Upper lobe of right lung (tissue), 1 donor: ENCODE measurements at regions not wholly inside any gene's neighbourhood (a gene's known extent, or its start where the extent isn't known, plus 50 kb on each side); places are given as distances from the start of the nearest gene placed in this dataset.

Experiments
- ATAC-seq: fragments of 200-7000 bp; cut with Tn5 transposase; one replicate; pipeline ENCODE4 v1.9.1; 2020; ENCODE audit warnings: mild to moderate bottlenecking, moderate library complexity
- DNase-seq: peaks from one replicate; pipeline ENCODE4 v3.0.0-alpha.2; 2020
- H3K27ac ChIP-seq: fragments of 200-600 bp; one replicate; pipeline ENCODE4 v1.8.0; 2022
- H3K27me3 ChIP-seq: fragments of 200-600 bp; one replicate; pipeline ENCODE4 v1.8.0; 2022; ENCODE audit warnings: mild to moderate bottlenecking
- H3K36me3 ChIP-seq: fragments of 200-600 bp; one replicate; pipeline ENCODE4 v1.8.0; 2022
- H3K4me1 ChIP-seq: fragments of 200-600 bp; one replicate; pipeline ENCODE4 v1.8.0; 2022
- H3K4me3 ChIP-seq: fragments of 200-600 bp; one replicate; pipeline ENCODE4 v1.8.0; 2022; ENCODE audit warnings: mild to moderate bottlenecking
- H3K9me3 ChIP-seq: fragments of 200-600 bp; one replicate; pipeline ENCODE4 v1.8.0; 2022
- intact Hi-C: fragments of 100-400 bp; cut with DNase I; formaldehyde crosslinking; loops from one replicate; pipeline ENCODE4 v1.11.0; 2022
- TF ChIP-seq, protein P1 (sequence below): fragments of 200-600 bp; IDR thresholded peaks from one replicate; pipeline ENCODE4 v1.8.0; 2022; ENCODE audit warnings: antibody characterized with exemption
- donor health status: DM: no; HTN: yes; CAD: no; lungs with severe emphysema.

DNA sequence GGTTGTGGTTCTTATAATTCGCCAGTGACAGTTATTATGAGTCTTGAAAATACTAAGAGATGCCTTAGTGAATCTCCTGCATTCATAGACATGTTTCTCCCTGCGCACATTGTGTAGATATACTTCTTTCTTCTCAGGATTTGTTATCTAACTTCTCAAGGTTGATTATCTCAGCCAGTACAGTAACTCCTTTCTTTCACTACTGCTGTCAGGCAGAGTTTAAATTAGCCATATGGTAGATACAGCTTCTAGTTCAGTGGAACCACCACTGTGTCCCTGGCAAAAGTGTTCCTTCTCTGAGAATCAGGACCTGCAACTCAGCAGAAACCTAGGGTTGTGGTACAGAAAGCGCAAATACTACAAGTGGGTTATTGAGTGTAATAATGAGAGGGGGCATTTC is 175.0 kb upstream of the SGO1 start:
- intact Hi-C loops = no loop called here
- H3K4me3 ChIP-seq = no peak overlapping the region
- H3K4me1 ChIP-seq = no peaks in the 10 kb centered on the region
- no peak overlapping the region for H3K27ac ChIP-seq
- H3K36me3 ChIP-seq = no peaks in the 10 kb centered on the region
- ATAC-seq (no peak), DNase-seq (no peak)
- TF ChIP-seq, protein P1, sequence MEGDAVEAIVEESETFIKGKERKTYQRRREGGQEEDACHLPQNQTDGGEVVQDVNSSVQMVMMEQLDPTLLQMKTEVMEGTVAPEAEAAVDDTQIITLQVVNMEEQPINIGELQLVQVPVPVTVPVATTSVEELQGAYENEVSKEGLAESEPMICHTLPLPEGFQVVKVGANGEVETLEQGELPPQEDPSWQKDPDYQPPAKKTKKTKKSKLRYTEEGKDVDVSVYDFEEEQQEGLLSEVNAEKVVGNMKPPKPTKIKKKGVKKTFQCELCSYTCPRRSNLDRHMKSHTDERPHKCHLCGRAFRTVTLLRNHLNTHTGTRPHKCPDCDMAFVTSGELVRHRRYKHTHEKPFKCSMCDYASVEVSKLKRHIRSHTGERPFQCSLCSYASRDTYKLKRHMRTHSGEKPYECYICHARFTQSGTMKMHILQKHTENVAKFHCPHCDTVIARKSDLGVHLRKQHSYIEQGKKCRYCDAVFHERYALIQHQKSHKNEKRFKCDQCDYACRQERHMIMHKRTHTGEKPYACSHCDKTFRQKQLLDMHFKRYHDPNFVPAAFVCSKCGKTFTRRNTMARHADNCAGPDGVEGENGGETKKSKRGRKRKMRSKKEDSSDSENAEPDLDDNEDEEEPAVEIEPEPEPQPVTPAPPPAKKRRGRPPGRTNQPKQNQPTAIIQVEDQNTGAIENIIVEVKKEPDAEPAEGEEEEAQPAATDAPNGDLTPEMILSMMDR = no peak
- no peaks in the 10 kb centered on the region for H3K27me3 ChIP-seq
- H3K9me3 ChIP-seq = no peaks in the 10 kb centered on the region

DNA sequence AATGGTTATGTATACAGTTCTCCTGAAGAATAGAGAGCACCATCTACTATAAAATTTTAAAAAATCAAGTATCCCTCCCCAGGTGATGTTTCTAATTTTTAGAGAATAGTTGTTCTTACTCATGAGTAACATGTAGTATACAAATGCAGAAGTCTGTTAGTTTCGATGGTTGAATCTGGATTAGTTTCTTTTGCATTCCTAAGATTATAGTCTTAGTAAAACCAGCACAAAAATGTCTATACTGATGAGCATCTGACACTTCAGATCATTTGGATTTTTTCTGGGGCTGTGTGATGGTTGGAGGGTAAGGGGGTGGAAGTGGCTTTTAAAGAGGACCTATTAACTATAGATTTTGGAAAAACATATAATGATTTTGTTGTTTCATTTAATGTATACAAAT is 167.3 kb upstream of the SGO1 start:
- intact Hi-C loops = no loop called here
- Histone ChIP-seq H3K9me3 (no peaks in the 10 kb centered on the region), H3K27me3 (no peaks in the 10 kb centered on the region), H3K36me3 (no peaks in the 10 kb centered on the region), H3K27ac (no peak overlapping the region), H3K4me1 (no peaks in the 10 kb centered on the region), H3K4me3 (no peak overlapping the region)
- no peak for DNase-seq
- TF ChIP-seq, protein P1 = no peak
- no peak for ATAC-seq

DNA sequence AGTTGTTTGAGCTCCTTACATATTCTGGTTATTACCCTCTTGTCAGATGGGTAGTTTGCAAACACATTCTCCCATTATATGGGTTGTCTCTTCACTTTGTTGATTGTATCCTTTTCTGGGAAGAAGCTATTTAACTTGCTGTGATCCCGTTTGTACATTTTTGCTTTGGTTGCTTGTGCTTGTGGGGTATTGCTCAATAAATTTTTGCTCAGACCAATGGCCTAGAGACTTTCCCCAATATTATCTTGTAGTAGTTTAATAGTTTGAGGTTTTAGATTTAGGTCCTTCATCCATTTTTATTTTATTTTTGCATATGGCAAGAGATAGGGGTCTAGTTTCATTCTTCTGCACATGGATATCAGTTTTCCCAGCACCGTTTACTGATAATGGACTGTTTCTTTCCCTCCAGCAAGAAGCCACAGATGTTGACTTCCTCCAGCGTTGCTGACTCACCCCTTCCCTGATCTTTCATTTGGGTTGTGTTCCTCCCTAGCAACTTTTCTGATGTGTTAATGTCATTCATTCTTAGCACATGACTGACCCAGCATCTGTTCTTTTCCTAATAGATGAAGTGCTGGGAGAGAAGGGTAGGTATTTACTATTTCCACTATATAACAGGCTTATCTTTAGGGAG is 166.7 kb upstream of the SGO1 start:
- no peaks in the 10 kb centered on the region for H3K9me3 ChIP-seq
- H3K4me3 ChIP-seq = no peak overlapping the region
- TF ChIP-seq, protein P1 = no peak
- no peak overlapping the region for H3K27ac ChIP-seq
- H3K36me3 ChIP-seq = no peaks in the 10 kb centered on the region
- ATAC-seq = no peak
- H3K27me3 ChIP-seq = no peaks in the 10 kb centered on the region
- no peaks in the 10 kb centered on the region for H3K4me1 ChIP-seq
- intact Hi-C loops = no loop called here
- no peak for DNase-seq

DNA sequence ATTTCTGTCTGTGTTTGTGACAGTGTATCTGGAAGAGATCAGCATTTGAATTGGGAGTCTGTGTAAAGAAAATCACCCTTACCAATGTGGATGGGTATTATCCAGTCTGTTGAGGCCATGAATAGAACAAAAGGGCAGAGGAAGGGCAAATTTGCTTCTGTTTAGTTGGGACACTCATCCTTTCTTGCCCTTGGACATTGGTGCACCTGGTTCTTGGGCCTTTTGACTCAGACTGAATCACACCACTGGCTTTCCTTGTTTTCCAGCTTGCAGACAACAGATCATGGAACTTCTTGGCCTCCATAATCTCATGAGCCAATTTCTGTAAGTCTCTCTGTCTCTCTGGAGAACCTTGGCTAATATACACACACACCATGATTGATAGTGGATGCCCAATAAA is 164.4 kb upstream of the SGO1 start:
- DNase-seq (no peak), ATAC-seq (no peak)
- H3K27me3 ChIP-seq = no peaks in the 10 kb centered on the region
- no peaks in the 10 kb centered on the region for H3K36me3 ChIP-seq
- intact Hi-C loops = no loop called here
- H3K4me3 ChIP-seq = no peak overlapping the region
- H3K4me1 ChIP-seq = no peaks in the 10 kb centered on the region
- H3K27ac ChIP-seq = no peak overlapping the region
- TF ChIP-seq, protein P1 = no peak
- H3K9me3 ChIP-seq = no peaks in the 10 kb centered on the region

DNA sequence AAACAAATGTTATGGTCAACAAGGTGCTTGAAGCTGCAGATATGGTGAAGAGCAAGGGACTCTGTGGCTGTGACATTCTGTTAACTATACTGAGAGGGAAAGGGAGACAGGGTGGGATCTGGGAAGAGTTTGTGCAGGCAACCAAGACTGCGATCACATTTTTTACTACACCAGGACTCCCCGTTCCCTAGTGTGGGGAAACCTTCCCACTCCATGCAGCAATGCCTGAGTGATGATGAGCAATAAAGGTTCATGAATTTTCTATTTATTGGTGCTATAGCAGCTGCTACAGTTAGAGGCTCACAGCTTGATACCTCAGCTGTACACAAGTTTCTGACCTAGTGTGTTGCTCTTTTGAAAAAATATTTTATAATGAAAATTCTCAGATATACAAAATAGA is 160.9 kb upstream of the SGO1 start:
- no peak for ATAC-seq
- intact Hi-C loops = no loop called here
- TF ChIP-seq, protein P1 = no peak

DNA sequence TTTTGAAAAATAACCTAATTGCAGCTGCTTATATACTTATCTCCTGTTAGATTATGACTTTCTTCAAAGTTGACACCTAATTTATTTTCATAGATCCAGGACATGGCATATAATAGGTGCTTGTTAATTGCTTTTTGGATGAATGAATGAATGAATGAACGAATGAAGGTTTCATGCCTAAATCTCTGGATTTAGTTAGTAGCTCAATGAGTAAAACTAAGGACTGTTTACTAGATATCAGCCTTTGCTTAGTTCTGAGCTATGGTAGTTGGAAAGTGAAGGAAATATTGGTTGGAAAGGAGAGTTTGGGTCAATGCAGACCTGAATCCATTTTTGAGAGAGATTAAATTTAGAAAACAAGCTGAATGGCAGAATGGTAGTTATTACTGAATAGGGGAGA is 160.4 kb upstream of the SGO1 start:
- no peak overlapping the region for H3K27ac ChIP-seq
- no peak for ATAC-seq
- H3K36me3 ChIP-seq = no peaks in the 10 kb centered on the region
- no peaks in the 10 kb centered on the region for H3K27me3 ChIP-seq
- intact Hi-C loops = no loop called here
- DNase-seq = no peak
- H3K4me3 ChIP-seq = no peak overlapping the region
- TF ChIP-seq, protein P1 = no peak
- no peaks in the 10 kb centered on the region for H3K4me1 ChIP-seq
- no peaks in the 10 kb centered on the region for H3K9me3 ChIP-seq

More for the DNA sequence above, 160.9 kb upstream of the SGO1 start:
- H3K27me3 ChIP-seq = no peaks in the 10 kb centered on the region
- no peaks in the 10 kb centered on the region for H3K36me3 ChIP-seq
- no peaks in the 10 kb centered on the region for H3K9me3 ChIP-seq
- H3K4me3 ChIP-seq = no peak overlapping the region
- H3K27ac ChIP-seq = no peak overlapping the region
- DNase-seq = no peak
- H3K4me1 ChIP-seq = no peaks in the 10 kb centered on the region
